Endothelial cell (in vitro differentiated cells): ENCODE measurements at regions not wholly inside any gene's neighbourhood (a gene's known extent, or its start where the extent isn't known, plus 50 kb on each side); places are given as distances from the start of the nearest gene placed in this dataset.

ENCODE experiments used
- DNase-seq: peaks from one replicate; pipeline ENCODE4 v3.0.0; 2021; ENCODE audit warnings: low spot score
- H3K27ac Mint-ChIP-seq: one replicate; pipeline ENCODE4 v1.8.0; 2021; ENCODE audit warnings: mixed read lengths, inconsistent platforms; ENCODE audit not compliant: unreplicated experiment
- H3K27me3 Mint-ChIP-seq: one replicate; pipeline ENCODE4 v1.8.0; 2021; ENCODE audit warnings: mild to moderate bottlenecking, moderate library complexity, mixed read lengths, inconsistent platforms; ENCODE audit not compliant: unreplicated experiment
- H3K36me3 Mint-ChIP-seq: one replicate; pipeline ENCODE4 v1.8.0; 2021; ENCODE audit warnings: mild to moderate bottlenecking, low read depth, mixed read lengths, inconsistent platforms; ENCODE audit not compliant: unreplicated experiment
- H3K4me1 Mint-ChIP-seq: one replicate; pipeline ENCODE4 v1.8.0; 2021; ENCODE audit warnings: mild to moderate bottlenecking, mixed read lengths, inconsistent platforms; ENCODE audit not compliant: unreplicated experiment
- H3K4me3 Mint-ChIP-seq: one replicate; pipeline ENCODE4 v1.8.0; 2021; ENCODE audit warnings: mild to moderate bottlenecking, mixed read lengths, inconsistent platforms; ENCODE audit not compliant: unreplicated experiment
- H3K9me3 Mint-ChIP-seq: one replicate; pipeline ENCODE4 v1.8.0; 2021; ENCODE audit warnings: mixed read lengths, inconsistent platforms; ENCODE audit not compliant: unreplicated experiment
- CTCF ChIP-seq: fragments of 200-600 bp; sonication (generic); IDR thresholded peaks from one replicate; pipeline ENCODE4 v1.5.0; 2021; ENCODE audit warnings: antibody characterized with exemption; ENCODE audit not compliant: unreplicated experiment

GRCh38 chr4:12889054-12889453, 595.1 kb downstream of the RAB28 start:
- DNase-seq, result no peak
- no peak for TF ChIP-seq CTCF
- H3K27ac Mint-ChIP-seq, result no peak overlapping the region
- H3K36me3 Mint-ChIP-seq, result no peaks in the 10 kb centered on the region
- no peaks in the 10 kb centered on the region for H3K27me3 Mint-ChIP-seq
- H3K4me3 Mint-ChIP-seq, result no peak overlapping the region
- no peaks in the 10 kb centered on the region for H3K9me3 Mint-ChIP-seq
- H3K4me1 Mint-ChIP-seq, result no peaks in the 10 kb centered on the region

- no peaks in the 10 kb centered on the region for H3K27me3 Mint-ChIP-seq
- H3K27ac Mint-ChIP-seq, result no peak overlapping the region
- no peaks in the 10 kb centered on the region for H3K4me1 Mint-ChIP-seq
- DNase-seq, result no peak
- TF ChIP-seq CTCF, result no peak
- H3K4me3 Mint-ChIP-seq, result no peak overlapping the region
- H3K9me3 Mint-ChIP-seq, result no peaks in the 10 kb centered on the region
- no peaks in the 10 kb centered on the region for H3K36me3 Mint-ChIP-seq
Observed at GRCh38 chr4:12884846-12885796, 599.0 kb downstream of the RAB28 start.

- no peak for TF ChIP-seq CTCF
- DNase-seq, result no peak
- Mint-ChIP-seq H3K9me3 (no peaks in the 10 kb centered on the region), H3K27me3 (no peaks in the 10 kb centered on the region), H3K4me3 (no peak overlapping the region), H3K27ac (no peak overlapping the region), H3K36me3 (no peaks in the 10 kb centered on the region), H3K4me1 (no peaks in the 10 kb centered on the region)
Observed at GRCh38 chr4:12881945-12882584, 602.1 kb downstream of the RAB28 start.

- Mint-ChIP-seq H3K27ac (no peak overlapping the region), H3K9me3 (no peaks in the 10 kb centered on the region), H3K4me1 (no peaks in the 10 kb centered on the region), H3K4me3 (no peak overlapping the region), H3K27me3 (no peaks in the 10 kb centered on the region), H3K36me3 (no peaks in the 10 kb centered on the region)
- no peak for DNase-seq
- no peak for TF ChIP-seq CTCF
Observed at GRCh38 chr4:12880844-12881243, 603.3 kb downstream of the RAB28 start.

- H3K27me3 Mint-ChIP-seq, result no peaks in the 10 kb centered on the region
- no peak for DNase-seq
- TF ChIP-seq CTCF, result no peak
- H3K4me1 Mint-ChIP-seq, result no peaks in the 10 kb centered on the region
- no peaks in the 10 kb centered on the region for H3K9me3 Mint-ChIP-seq
- H3K4me3 Mint-ChIP-seq, result no peak overlapping the region
- no peaks in the 10 kb centered on the region for H3K36me3 Mint-ChIP-seq
- no peak overlapping the region for H3K27ac Mint-ChIP-seq
Observed at GRCh38 chr4:12879496-12879895, 604.6 kb downstream of the RAB28 start.
